SU-DHL-6 (cell line): ENCODE measurements at regions not wholly inside any gene's neighbourhood (a gene's known extent, or its start where the extent isn't known, plus 50 kb on each side); places are given as distances from the start of the nearest gene placed in this dataset.

Source experiments
- H2AFZ ChIP-seq: fragments of 200-600 bp; sonication (generic); 2 replicates; pipeline ENCODE4 v1.6.1; 2014; ENCODE audit warnings: low read depth, mild to moderate bottlenecking, moderate library complexity, mixed read lengths, antibody characterized with exemption, low read length; ENCODE audit not compliant: severe bottlenecking
- H3F3A ChIP-seq: fragments of 200-600 bp; shearing (Covaris generic); 2 replicates; pipeline ENCODE4 v1.6.0; 2016; ENCODE audit warnings: antibody characterized with exemption, mild to moderate bottlenecking; ENCODE audit not compliant: insufficient read depth
- H3K27ac ChIP-seq: fragments of 200-600 bp; sonication (generic); 2 replicates; pipeline ENCODE4 v1.5.1; 2016; ENCODE audit warnings: low read depth, mild to moderate bottlenecking, low read length, moderate library complexity, mixed read lengths
- H3K27me3 ChIP-seq: fragments of 200-600 bp; sonication (generic), shearing (Covaris generic); 2 replicates; pipeline ENCODE4 v1.6.0; 2014; ENCODE audit warnings: mild to moderate bottlenecking, low read length
- H3K36me3 ChIP-seq: fragments of 200-600 bp; sonication (generic); 2 replicates; pipeline ENCODE4 v1.6.1; 2014; ENCODE audit warnings: mild to moderate bottlenecking, low read length, mixed read lengths
- H3K4me2 ChIP-seq: fragments of 300-600, 200-600 bp; shearing (Covaris generic), sonication (generic); 2 replicates; pipeline ENCODE4 v1.6.0; 2014; ENCODE audit warnings: low read length, low read depth, mild to moderate bottlenecking; ENCODE audit not compliant: poor library complexity, severe bottlenecking
- H3K4me3 ChIP-seq: fragments of 200-600 bp; sonication (generic); 2 replicates; pipeline ENCODE4 v1.5.1; 2014; ENCODE audit warnings: antibody characterized with exemption, low read length, mild to moderate bottlenecking, mixed read lengths; ENCODE audit not compliant: insufficient read depth, poor library complexity, severe bottlenecking
- H3K79me2 ChIP-seq: fragments of 200-600 bp; sonication (generic); 2 replicates; pipeline ENCODE4 v1.6.1; 2014; ENCODE audit warnings: mild to moderate bottlenecking, low read length, moderate library complexity; ENCODE audit not compliant: insufficient read depth
- H3K9ac ChIP-seq: fragments of 200-600 bp; sonication (generic); 2 replicates; pipeline ENCODE4 v1.7.0; 2014; ENCODE audit warnings: mild to moderate bottlenecking, low read length
- H3K9me2 ChIP-seq: fragments of 200-600 bp; sonication (generic); replicated peaks from 2 replicates; pipeline ENCODE4 v1.6.1; 2014; ENCODE audit warnings: low read length; ENCODE audit not compliant: insufficient read depth
- H3K9me3 ChIP-seq: fragments of 200-600 bp; sonication (generic); 2 replicates; pipeline ENCODE4 v1.6.1; 2014; ENCODE audit warnings: low read length, mixed read lengths; ENCODE audit not compliant: insufficient read depth
- H4K20me1 ChIP-seq: fragments of 200-600 bp; sonication (generic); 2 replicates; pipeline ENCODE4 v1.6.1; 2014; ENCODE audit warnings: low read depth, mild to moderate bottlenecking, antibody characterized with exemption, low read length, moderate library complexity, mixed read lengths
- CTCF ChIP-seq: fragments of 200-600 bp; sonication (generic); IDR thresholded peaks from one replicate; pipeline ENCODE4 v1.5.1; 2017; ENCODE audit warnings: antibody characterized with exemption, mild to moderate bottlenecking, low read length, moderate library complexity; ENCODE audit not compliant: insufficient read depth, poor library complexity, severe bottlenecking
- EZH2phosphoT487 ChIP-seq: fragments of 200-600 bp; sonication (generic), shearing (Covaris generic); conservative IDR thresholded peaks from 2 replicates; pipeline ENCODE4 v1.6.1; 2018; ENCODE audit warnings: mild to moderate bottlenecking, antibody characterized with exemption, low read length, moderate library complexity, mixed read lengths

GRCh38 chr1:105934806-105935205 is 1121.7 kb upstream of the PRMT6 start:
- Histone ChIP-seq H3K79me2 (no peaks in the 10 kb centered on the region), H3K36me3 (no peaks in the 10 kb centered on the region), H3K9ac (no peak overlapping the region), H3K9me3 (no peaks in the 10 kb centered on the region), H3K4me3 (no peak overlapping the region), H3K27ac (no peak overlapping the region), H3K4me2 (no peak overlapping the region), H3F3A (no peaks in the 10 kb centered on the region), H2AFZ (no peak overlapping the region), H3K9me2 (no peaks in the 10 kb centered on the region), H3K27me3 (no peaks in the 10 kb centered on the region), H4K20me1 (no peaks in the 10 kb centered on the region)
- TF ChIP-seq CTCF = no peak
- TF ChIP-seq EZH2phosphoT487 = no peak

- Histone ChIP-seq H3K9me2 (no peaks in the 10 kb centered on the region), H3K9ac (no peak overlapping the region), H2AFZ (no peak overlapping the region), H3K4me3 (no peak overlapping the region), H4K20me1 (no peaks in the 10 kb centered on the region), H3F3A (no peaks in the 10 kb centered on the region), H3K4me2 (no peak overlapping the region), H3K36me3 (0 out of 2 replicates have a peak, but pooled peaks cover 3% of the 10 kb centered on the region), H3K27ac (no peak overlapping the region), H3K79me2 (no peaks in the 10 kb centered on the region), H3K27me3 (no peaks in the 10 kb centered on the region), H3K9me3 (no peaks in the 10 kb centered on the region)
- TF ChIP-seq CTCF (no peak), EZH2phosphoT487 (no peak)
Observed at GRCh38 chr1:105964879-105965278, 1091.6 kb upstream of the PRMT6 start.

- Histone ChIP-seq H3K4me2 (no peak overlapping the region), H2AFZ (no peak overlapping the region), H4K20me1 (no peaks in the 10 kb centered on the region), H3K9me2 (no peaks in the 10 kb centered on the region), H3K27me3 (no peaks in the 10 kb centered on the region), H3K36me3 (no peaks in the 10 kb centered on the region), H3K9ac (no peak overlapping the region), H3K79me2 (no peaks in the 10 kb centered on the region), H3K4me3 (no peak overlapping the region), H3F3A (no peaks in the 10 kb centered on the region), H3K9me3 (no peaks in the 10 kb centered on the region; the same call in 1 of the 2 replicates), H3K27ac (no peak overlapping the region)
- TF ChIP-seq CTCF (no peak), EZH2phosphoT487 (no peak)
Observed at GRCh38 chr1:105997516-105997915, 1059.0 kb upstream of the PRMT6 start.
